Activated CD8-positive, alpha-beta memory T cell treated with anti-CD3 and anti-CD28 coated beads, Interleukin-2, amount 10 ng/mL, durations not matched to agents 7 days and 5 days (primary cell): ENCODE measurements at regions not wholly inside any gene's neighbourhood (a gene's known extent, or its start where the extent isn't known, plus 50 kb on each side); places are given as distances from the start of the nearest gene placed in this dataset.

Source experiments
- ATAC-seq: fragments of 150-1000 bp; cut with Tn5 transposase; one replicate; pipeline ENCODE4 v1.10.0; 2021; ENCODE audit warnings: moderate library complexity
- CTCF ChIA-PET: fragments of 350-600 bp; sonication (Branson Sonifier 250); formaldehyde crosslinking; loops from one replicate; lab custom pipeline; 2021; ENCODE audit warnings: antibody characterized with exemption; lab: Charles Lee
- DNase-seq: peaks from one replicate; pipeline ENCODE4 v3.0.0-alpha.2; 2020
- H3K27ac Mint-ChIP-seq: one replicate; pipeline ENCODE4 v1.8.0; 2021; ENCODE audit warnings: mild to moderate bottlenecking, mixed read lengths
- H3K27me3 Mint-ChIP-seq: one replicate; pipeline ENCODE4 v1.8.0; 2021; ENCODE audit warnings: mixed read lengths
- H3K36me3 Mint-ChIP-seq: one replicate; pipeline ENCODE4 v1.8.0; 2021; ENCODE audit warnings: mild to moderate bottlenecking, mixed read lengths
- H3K4me1 Mint-ChIP-seq: one replicate; pipeline ENCODE4 v1.8.0; 2021; ENCODE audit warnings: mixed read lengths
- H3K4me3 Mint-ChIP-seq: one replicate; pipeline ENCODE4 v1.8.0; 2021; ENCODE audit warnings: mild to moderate bottlenecking, moderate library complexity, mixed read lengths
- H3K9me3 Mint-ChIP-seq: one replicate; pipeline ENCODE4 v1.8.0; 2022; ENCODE audit warnings: low read depth, mixed read lengths

DNA sequence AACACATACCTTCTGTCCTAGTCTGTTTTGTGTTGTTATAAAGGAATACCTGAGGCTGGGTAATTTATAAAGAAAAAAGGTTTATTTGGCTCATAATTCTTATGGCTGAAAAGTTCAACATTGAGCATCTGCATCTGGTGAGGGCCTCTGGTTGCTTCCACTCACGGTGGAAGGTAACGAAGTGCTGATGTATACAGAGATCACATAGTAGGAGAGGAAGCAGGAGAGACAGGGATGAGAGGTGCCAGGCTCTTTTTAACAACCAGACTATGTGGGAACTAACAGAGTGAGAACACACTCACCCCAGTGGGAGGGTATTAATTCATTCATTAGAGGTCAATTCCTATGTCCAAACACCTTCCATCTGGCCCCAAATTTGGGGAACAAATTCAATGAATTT, 463.8 kb downstream of the DSC3 start:
- CTCF ChIA-PET, result no interaction called here
- Mint-ChIP-seq H3K4me3 (no peak overlapping the region), H3K9me3 (peaks cover 15% of the 10 kb centered on the region), H3K4me1 (no peaks in the 10 kb centered on the region), H3K27me3 (no peaks in the 10 kb centered on the region), H3K27ac (no peak overlapping the region), H3K36me3 (no peaks in the 10 kb centered on the region)
- DNase-seq, result no peak
- no peak for ATAC-seq

DNA sequence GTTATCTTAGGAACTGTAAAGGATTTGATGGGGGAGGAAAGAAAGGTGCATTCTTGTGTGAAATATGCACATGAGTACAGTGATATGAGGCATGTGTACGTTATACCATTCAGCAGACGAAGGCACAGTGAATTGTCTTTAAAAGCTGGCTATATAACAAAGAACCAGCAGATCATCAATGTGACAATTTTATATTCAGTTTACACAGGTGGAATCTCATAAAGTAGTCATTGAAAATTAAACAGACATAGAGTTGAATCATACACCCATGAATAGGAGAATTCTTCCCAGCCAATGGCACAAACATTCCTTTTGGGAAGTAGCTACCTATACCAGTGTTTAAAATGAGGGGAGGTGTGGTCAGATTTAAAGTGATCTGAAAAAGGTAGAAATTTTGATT, 470.3 kb downstream of the DSC3 start:
- no peak for DNase-seq
- CTCF ChIA-PET, result no interaction called here
- Mint-ChIP-seq H3K4me1 (no peaks in the 10 kb centered on the region), H3K27ac (no peak overlapping the region), H3K9me3 (peaks cover 14% of the 10 kb centered on the region), H3K36me3 (no peaks in the 10 kb centered on the region), H3K4me3 (no peak overlapping the region), H3K27me3 (no peaks in the 10 kb centered on the region)
- no peak for ATAC-seq

DNA sequence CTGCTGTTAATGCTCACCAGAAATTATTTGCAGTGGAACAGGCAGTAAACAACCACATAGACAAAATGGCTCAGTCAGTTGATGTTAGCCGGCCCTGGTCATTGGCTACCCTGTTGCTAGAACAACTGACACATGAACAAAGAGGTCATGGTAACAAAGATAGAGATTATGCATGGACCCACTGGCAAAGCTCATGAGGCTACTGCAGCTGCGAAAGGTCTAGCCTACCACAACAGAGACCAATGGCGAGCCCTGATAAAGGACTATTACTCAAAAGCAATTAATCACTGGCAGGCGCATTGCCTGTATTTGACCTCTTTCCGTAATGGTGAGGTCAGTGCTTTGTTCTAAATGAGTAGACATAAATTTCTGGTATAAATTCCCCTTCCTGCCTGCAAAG, 474.2 kb downstream of the DSC3 start:
- CTCF ChIA-PET, result no interaction called here

DNA sequence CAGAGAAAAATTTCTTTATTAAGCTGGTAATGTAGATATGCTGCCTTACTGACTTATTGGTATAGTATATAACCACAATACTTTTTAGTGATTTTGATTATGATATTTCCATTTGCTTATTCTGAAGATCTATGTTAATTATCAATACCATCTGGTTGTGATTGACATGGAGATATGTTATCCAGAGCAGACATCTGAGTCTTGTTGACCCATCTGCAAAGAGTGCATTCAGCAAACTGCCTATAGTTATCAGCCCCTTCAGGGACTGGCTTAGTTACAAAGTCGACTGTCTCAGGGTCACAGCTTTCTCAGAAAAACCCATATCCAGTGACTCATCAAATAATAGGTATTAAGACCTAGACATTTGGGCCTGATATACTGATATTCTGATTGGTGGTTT, 475.7 kb downstream of the DSC3 start:
- H3K36me3 Mint-ChIP-seq, result no peaks in the 10 kb centered on the region
- H3K4me1 Mint-ChIP-seq, result no peaks in the 10 kb centered on the region
- no peak for ATAC-seq
- no peak overlapping the region for H3K4me3 Mint-ChIP-seq
- H3K9me3 Mint-ChIP-seq, result peaks cover 12% of the 10 kb centered on the region
- no peaks in the 10 kb centered on the region for H3K27me3 Mint-ChIP-seq
- no peak for DNase-seq
- CTCF ChIA-PET, result no interaction called here
- H3K27ac Mint-ChIP-seq, result no peak overlapping the region

More for the DNA sequence above, 474.2 kb downstream of the DSC3 start:
- Mint-ChIP-seq H3K4me3 (no peak overlapping the region), H3K27me3 (no peaks in the 10 kb centered on the region), H3K36me3 (no peaks in the 10 kb centered on the region), H3K4me1 (no peaks in the 10 kb centered on the region), H3K9me3 (peaks cover 12% of the 10 kb centered on the region), H3K27ac (no peak overlapping the region)
- DNase-seq, result no peak
- no peak for ATAC-seq

DNA sequence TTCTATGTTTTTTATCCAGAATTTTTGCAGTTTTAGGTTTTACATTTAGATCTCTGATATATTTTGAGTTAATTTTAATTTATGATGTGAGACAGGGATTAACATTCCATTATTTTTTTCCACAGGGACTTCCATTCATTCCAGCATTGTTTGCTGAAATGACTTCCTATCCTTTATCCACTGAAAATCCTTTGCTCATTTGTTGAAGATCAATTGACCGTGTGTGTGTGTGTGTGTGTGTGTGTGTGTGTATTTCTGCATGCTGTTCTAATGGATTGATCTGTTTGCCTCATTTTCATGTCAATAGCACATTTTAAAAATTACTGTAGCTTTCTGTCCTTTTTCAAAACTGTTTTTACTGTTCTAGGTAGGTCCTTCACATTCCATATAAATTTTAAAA, 480.3 kb downstream of the DSC3 start:
- Mint-ChIP-seq H3K27ac (no peak overlapping the region), H3K36me3 (no peaks in the 10 kb centered on the region), H3K9me3 (peaks cover 10% of the 10 kb centered on the region), H3K4me3 (no peak overlapping the region), H3K27me3 (no peaks in the 10 kb centered on the region), H3K4me1 (no peaks in the 10 kb centered on the region)
- ATAC-seq (no peak), DNase-seq (no peak)
- CTCF ChIA-PET, result interaction anchor here (0.7 kb wide), 1 partner anchor 20 kb away, joined by 3 read pairs; no protein-coding TSS in a partner anchor

- Mint-ChIP-seq H3K27ac (no peak overlapping the region), H3K4me1 (no peaks in the 10 kb centered on the region), H3K4me3 (no peak overlapping the region), H3K27me3 (no peaks in the 10 kb centered on the region), H3K36me3 (no peaks in the 10 kb centered on the region), H3K9me3 (peaks cover 12% of the 10 kb centered on the region)
- no peak for DNase-seq
- CTCF ChIA-PET, result no interaction called here
- no peak for ATAC-seq
Observed at GRCh38 chr18:30556112-30556511, 486.4 kb downstream of the DSC3 start.

- H3K27ac Mint-ChIP-seq, result no peak overlapping the region
- H3K27me3 Mint-ChIP-seq, result no peaks in the 10 kb centered on the region
- peaks cover 5% of the 10 kb centered on the region for H3K9me3 Mint-ChIP-seq
- H3K4me1 Mint-ChIP-seq, result no peaks in the 10 kb centered on the region
- DNase-seq (no peak), ATAC-seq (no peak)
- CTCF ChIA-PET, result no interaction called here
- H3K36me3 Mint-ChIP-seq, result no peaks in the 10 kb centered on the region
- H3K4me3 Mint-ChIP-seq, result no peak overlapping the region
Observed at GRCh38 chr18:30545393-30545792, 497.1 kb downstream of the DSC3 start.

- no peak overlapping the region for H3K27ac Mint-ChIP-seq
- CTCF ChIA-PET, result no interaction called here
- no peak overlapping the region for H3K4me3 Mint-ChIP-seq
- no peaks in the 10 kb centered on the region for H3K4me1 Mint-ChIP-seq
- no peak for DNase-seq
- H3K9me3 Mint-ChIP-seq, result peaks cover 9% of the 10 kb centered on the region
- no peaks in the 10 kb centered on the region for H3K36me3 Mint-ChIP-seq
- no peaks in the 10 kb centered on the region for H3K27me3 Mint-ChIP-seq
- ATAC-seq, result no peak
Observed at GRCh38 chr18:30544141-30544540, 498.4 kb downstream of the DSC3 start.

DNA sequence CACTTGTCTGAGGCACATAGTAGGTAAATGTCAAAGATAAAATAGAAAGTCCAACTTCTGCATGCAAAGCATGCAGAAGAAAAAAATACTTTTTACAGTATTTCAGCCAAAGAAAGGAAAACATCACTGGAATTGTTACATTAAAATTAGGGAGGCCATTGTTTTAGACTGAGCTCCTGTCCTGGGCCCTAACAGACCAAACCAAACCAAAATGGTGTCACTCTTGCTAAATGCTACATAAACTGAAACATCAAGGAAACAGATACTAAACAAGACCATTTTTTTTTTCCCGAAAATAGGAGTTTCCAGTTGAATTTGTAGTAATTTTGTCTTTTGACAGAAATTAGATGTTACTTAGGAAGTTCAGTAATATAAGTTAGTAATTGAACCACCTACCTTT, 508.8 kb downstream of the DSC3 start:
- Mint-ChIP-seq H3K36me3 (no peaks in the 10 kb centered on the region), H3K27ac (no peak overlapping the region), H3K4me1 (no peaks in the 10 kb centered on the region), H3K9me3 (peaks cover 8% of the 10 kb centered on the region), H3K27me3 (no peaks in the 10 kb centered on the region), H3K4me3 (no peak overlapping the region)
- CTCF ChIA-PET, result no interaction called here
- ATAC-seq (no peak), DNase-seq (no peak)

GRCh38 chr18:30527917-30528316, 514.6 kb downstream of the DSC3 start:
- H3K27me3 Mint-ChIP-seq, result no peaks in the 10 kb centered on the region
- no peak for DNase-seq
- H3K4me1 Mint-ChIP-seq, result no peaks in the 10 kb centered on the region
- ATAC-seq, result no peak
- CTCF ChIA-PET, result no interaction called here
- no peak overlapping the region for H3K27ac Mint-ChIP-seq
- no peak overlapping the region for H3K4me3 Mint-ChIP-seq
- H3K9me3 Mint-ChIP-seq, result peaks cover 7% of the 10 kb centered on the region
- H3K36me3 Mint-ChIP-seq, result no peaks in the 10 kb centered on the region

DNA sequence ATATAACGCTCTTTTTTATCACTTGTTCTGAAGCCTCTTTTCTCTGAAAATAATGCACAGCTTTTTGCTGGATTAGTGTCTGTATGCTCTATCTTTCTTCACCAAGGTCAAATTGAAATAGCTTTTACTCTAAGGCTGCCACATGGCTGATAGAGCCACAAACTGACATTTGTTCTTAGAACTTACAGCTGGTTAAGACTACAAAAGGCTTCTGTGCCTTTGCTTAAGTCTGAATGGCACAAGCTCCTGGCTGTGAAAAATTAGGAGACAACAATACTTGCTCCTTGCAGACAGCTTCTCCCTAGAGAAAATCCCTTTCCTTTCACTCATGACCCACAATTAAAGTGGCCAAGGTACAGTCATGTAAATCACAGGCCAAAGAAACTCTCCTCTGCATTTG, 515.3 kb downstream of the DSC3 start:
- H3K27ac Mint-ChIP-seq, result no peak overlapping the region
- H3K9me3 Mint-ChIP-seq, result peaks cover 7% of the 10 kb centered on the region
- H3K27me3 Mint-ChIP-seq, result no peaks in the 10 kb centered on the region
- DNase-seq (no peak), ATAC-seq (no peak)
- CTCF ChIA-PET, result no interaction called here
- H3K4me3 Mint-ChIP-seq, result no peak overlapping the region
- H3K36me3 Mint-ChIP-seq, result no peaks in the 10 kb centered on the region
- no peaks in the 10 kb centered on the region for H3K4me1 Mint-ChIP-seq

GRCh38 chr18:30522288-30522929, 520.1 kb downstream of the DSC3 start:
- Mint-ChIP-seq H3K27ac (no peak overlapping the region), H3K9me3 (peaks cover 3% of the 10 kb centered on the region), H3K36me3 (no peaks in the 10 kb centered on the region), H3K4me3 (no peak overlapping the region), H3K27me3 (no peaks in the 10 kb centered on the region), H3K4me1 (no peaks in the 10 kb centered on the region)
- CTCF ChIA-PET, result no interaction called here
- DNase-seq (no peak), ATAC-seq (no peak)

DNA sequence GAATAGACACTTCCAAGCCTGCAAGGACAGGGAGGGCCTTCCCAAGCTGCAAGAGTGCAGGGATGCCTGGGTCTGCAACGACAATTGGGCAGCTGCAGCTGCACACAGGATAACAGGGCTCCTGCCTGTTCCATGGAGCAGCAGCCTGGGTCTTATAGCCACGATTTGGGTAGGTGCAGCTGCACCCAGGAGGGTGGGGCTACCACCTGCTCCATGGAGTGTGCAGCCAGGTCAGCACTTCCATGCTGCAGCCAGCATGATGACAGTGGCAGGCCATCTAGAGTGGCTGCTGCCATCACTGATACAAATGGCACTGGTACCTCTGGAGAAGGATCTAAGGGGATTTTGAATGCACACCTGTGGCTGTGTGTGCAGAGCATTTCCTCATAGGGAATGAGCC, 528.5 kb downstream of the DSC3 start:
- H3K27me3 Mint-ChIP-seq, result no peaks in the 10 kb centered on the region

GRCh38 chr18:30512872-30513271, 529.7 kb downstream of the DSC3 start:
- peaks cover 14% of the 10 kb centered on the region for H3K9me3 Mint-ChIP-seq
- no peaks in the 10 kb centered on the region for H3K27me3 Mint-ChIP-seq
- DNase-seq (no peak), ATAC-seq (no peak)
- H3K27ac Mint-ChIP-seq, result no peak overlapping the region
- CTCF ChIA-PET, result no interaction called here
- no peaks in the 10 kb centered on the region for H3K4me1 Mint-ChIP-seq
- no peaks in the 10 kb centered on the region for H3K36me3 Mint-ChIP-seq
- H3K4me3 Mint-ChIP-seq, result no peak overlapping the region

More for the DNA sequence above, 528.5 kb downstream of the DSC3 start:
- DNase-seq (no peak), ATAC-seq (no peak)
- no peak overlapping the region for H3K4me3 Mint-ChIP-seq
- no peaks in the 10 kb centered on the region for H3K4me1 Mint-ChIP-seq
- H3K27ac Mint-ChIP-seq, result no peak overlapping the region
- CTCF ChIA-PET, result no interaction called here
- H3K36me3 Mint-ChIP-seq, result no peaks in the 10 kb centered on the region
- H3K9me3 Mint-ChIP-seq, result peaks cover 14% of the 10 kb centered on the region

- no peak overlapping the region for H3K27ac Mint-ChIP-seq
- DNase-seq (no peak), ATAC-seq (no peak)
- H3K4me3 Mint-ChIP-seq, result no peak overlapping the region
- H3K36me3 Mint-ChIP-seq, result no peaks in the 10 kb centered on the region
- H3K4me1 Mint-ChIP-seq, result no peaks in the 10 kb centered on the region
- peaks cover 14% of the 10 kb centered on the region for H3K9me3 Mint-ChIP-seq
- H3K27me3 Mint-ChIP-seq, result no peaks in the 10 kb centered on the region
- CTCF ChIA-PET, result no interaction called here
Observed at GRCh38 chr18:30510882-30511281, 531.7 kb downstream of the DSC3 start.
